22Rv1 (cell line): ENCODE measurements at regions not wholly inside any gene's neighbourhood (a gene's known extent, or its start where the extent isn't known, plus 50 kb on each side); places are given as distances from the start of the nearest gene placed in this dataset.

Source experiments
- CTCF ChIP-seq: fragments of 450-650 bp; IDR thresholded peaks from 2 replicates; pipeline ENCODE4 v1.5.1; 2017; ENCODE audit warnings: mild to moderate bottlenecking
- ZFX ChIP-seq: fragments of 450-650 bp; IDR thresholded peaks from 2 replicates; pipeline ENCODE4 v1.6.1; 2017; ENCODE audit warnings: antibody characterized with exemption, borderline replicate concordance

- TF ChIP-seq CTCF (no peak), ZFX (no peak)
Observed at GRCh38 chr10:131797626-131798025, 103.2 kb upstream of the PPP2R2D start.
